Mammary epithelial cell (primary cell): ENCODE measurements at regions not wholly inside any gene's neighbourhood (a gene's known extent, or its start where the extent isn't known, plus 50 kb on each side); places are given as distances from the start of the nearest gene placed in this dataset.

Experiments used
- EZH2 ChIP-seq: IDR thresholded peaks from 2 replicates; pipeline ENCODE4 v1.6.1; 2012; ENCODE audit warnings: low read length, inconsistent platforms, borderline replicate concordance
- TF ChIP-seq, protein P1 (sequence below), 2 donors: IDR thresholded peaks in 1 of 2; conservative IDR thresholded peaks in 1 of 2; 2 replicates each; pipeline ENCODE4 v1.5.1; 2011 to 2012; ENCODE audit warnings: inconsistent platforms in 2 of 2, low read length in 2 of 2, mild to moderate bottlenecking in 2 of 2, control low read depth in 1 of 2, low read depth in 1 of 2; ENCODE audit not compliant: insufficient read depth in 1 of 2; ENCODE audit errors: extremely low read depth in 1 of 2

DNA sequence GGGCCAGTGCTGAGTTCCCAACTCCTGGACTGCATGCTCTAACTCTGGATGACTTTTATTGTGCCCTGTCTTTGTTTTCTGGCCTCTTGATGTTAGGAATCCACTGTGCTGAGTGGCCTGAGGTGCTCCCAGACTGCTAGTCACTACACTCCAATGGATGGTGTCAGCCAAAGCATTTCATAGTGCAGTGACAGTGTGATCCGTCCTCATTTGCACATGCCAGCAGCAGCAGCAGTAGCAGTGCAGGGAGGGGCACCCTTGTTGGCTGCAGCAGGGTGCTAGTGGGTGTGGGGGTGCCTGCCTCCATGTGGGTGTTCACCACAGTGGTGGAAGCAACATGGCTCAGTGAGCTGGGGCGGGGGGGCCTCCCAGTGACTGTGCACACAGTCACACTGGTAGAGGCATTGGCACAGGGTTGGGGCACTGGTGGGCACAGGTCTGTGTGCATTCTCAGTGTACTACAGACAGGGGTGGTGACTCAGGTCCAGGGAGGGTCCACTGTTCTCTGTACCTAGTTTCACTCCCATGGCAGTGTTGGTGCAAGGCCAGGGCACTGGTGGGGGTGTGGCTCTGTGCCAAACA lies 214.0 kb downstream of the ZC3H11B start:
- TF ChIP-seq, protein P1, sequence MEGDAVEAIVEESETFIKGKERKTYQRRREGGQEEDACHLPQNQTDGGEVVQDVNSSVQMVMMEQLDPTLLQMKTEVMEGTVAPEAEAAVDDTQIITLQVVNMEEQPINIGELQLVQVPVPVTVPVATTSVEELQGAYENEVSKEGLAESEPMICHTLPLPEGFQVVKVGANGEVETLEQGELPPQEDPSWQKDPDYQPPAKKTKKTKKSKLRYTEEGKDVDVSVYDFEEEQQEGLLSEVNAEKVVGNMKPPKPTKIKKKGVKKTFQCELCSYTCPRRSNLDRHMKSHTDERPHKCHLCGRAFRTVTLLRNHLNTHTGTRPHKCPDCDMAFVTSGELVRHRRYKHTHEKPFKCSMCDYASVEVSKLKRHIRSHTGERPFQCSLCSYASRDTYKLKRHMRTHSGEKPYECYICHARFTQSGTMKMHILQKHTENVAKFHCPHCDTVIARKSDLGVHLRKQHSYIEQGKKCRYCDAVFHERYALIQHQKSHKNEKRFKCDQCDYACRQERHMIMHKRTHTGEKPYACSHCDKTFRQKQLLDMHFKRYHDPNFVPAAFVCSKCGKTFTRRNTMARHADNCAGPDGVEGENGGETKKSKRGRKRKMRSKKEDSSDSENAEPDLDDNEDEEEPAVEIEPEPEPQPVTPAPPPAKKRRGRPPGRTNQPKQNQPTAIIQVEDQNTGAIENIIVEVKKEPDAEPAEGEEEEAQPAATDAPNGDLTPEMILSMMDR (conservative IDR thresholded peaks at IDR 0.05 in 1 of 2, IDR thresholded peaks at IDR 0.05 in 1 of 2; ENCODE audit: extremely low read depth in 1 of 2, insufficient read depth in 1 of 2, low read depth in 1 of 2, low read length in 2 of 2): no peak
- no peak for TF ChIP-seq EZH2
